ENCODE measurements at regions not wholly inside any gene's neighbourhood (a gene's known extent, or its start where the extent isn't known, plus 50 kb on each side); places are given as distances from the start of the nearest gene placed in this dataset.
A peak's percentile ranks its signal among the peaks of the same experiment; 100 is the strongest.

DNA sequence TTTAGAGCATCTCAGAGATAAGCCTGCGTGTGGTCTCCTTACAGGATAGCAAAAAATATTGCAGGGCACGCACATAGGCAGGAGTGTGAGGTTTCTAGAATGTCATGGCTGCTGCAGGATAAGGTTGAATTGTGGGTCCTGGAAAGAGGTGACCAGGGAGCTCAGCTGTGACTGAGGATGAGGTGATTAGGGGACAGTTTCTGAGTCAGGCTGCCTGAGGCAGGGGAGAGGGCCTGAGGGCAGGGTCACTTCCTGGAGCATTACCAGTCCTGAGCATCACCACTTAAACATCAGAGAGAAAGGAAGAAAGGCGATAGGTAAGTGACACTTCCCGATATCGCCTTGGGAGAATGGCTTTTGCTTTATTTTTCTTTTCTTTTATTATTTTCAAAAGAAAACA, 813.8 kb downstream of the TUSC7 start:
- no peaks in the 10 kb centered on the region for H3K9me3 ChIP-seq
- TF ChIP-seq POLR2A (IDR thresholded peaks at IDR 0.05) = no peak
- no peak for TF ChIP-seq CTCF (IDR thresholded peaks at IDR 0.05)
- no peak overlapping the region for H3K27ac ChIP-seq
- no peaks in the 10 kb centered on the region for H3K27me3 ChIP-seq
- intact Hi-C loops (cut with DNase I) = no loop called here
- no peaks in the 10 kb centered on the region for H3K36me3 ChIP-seq
- no peak for DNase-seq
- 70 to 73% methylated on average over 5 of the region's 5 CpGs for WGBS, 2 donors
- no peak overlapping the region for H3K4me3 ChIP-seq
- no peaks in the 10 kb centered on the region for H3K4me1 ChIP-seq

DNA sequence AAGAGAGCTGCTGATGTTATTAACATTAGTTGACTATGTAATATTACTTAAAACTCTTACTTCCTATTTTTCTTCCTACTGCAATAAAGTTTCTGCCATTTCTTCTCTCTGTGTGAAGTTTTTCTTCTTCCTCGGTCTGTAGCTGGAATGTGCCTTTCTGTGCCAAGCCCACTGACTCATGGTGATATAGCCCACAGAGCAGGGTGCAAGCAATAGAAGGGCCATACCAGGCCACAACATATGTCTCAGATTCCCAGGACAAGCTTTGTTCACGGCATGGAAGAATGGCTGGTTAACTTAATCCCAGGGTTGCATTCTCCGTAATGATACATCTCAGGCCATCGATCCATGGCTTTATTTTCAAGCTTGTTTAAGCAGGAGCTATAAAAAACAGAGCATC, 815.3 kb downstream of the TUSC7 start:
- DNase-seq = no peak
- Histone ChIP-seq H3K27ac (no peak overlapping the region), H3K4me1 (no peaks in the 10 kb centered on the region), H3K4me3 (no peak overlapping the region), H3K9me3 (no peaks in the 10 kb centered on the region), H3K27me3 (no peaks in the 10 kb centered on the region), H3K36me3 (no peaks in the 10 kb centered on the region)
- TF ChIP-seq POLR2A (IDR thresholded peaks at IDR 0.05) (no peak), CTCF (IDR thresholded peaks at IDR 0.05) (no peak)
- intact Hi-C loops (cut with DNase I) = no loop called here
- 76 to 82% methylated on average over 4 of the region's 4 CpGs for WGBS, 2 donors

DNA sequence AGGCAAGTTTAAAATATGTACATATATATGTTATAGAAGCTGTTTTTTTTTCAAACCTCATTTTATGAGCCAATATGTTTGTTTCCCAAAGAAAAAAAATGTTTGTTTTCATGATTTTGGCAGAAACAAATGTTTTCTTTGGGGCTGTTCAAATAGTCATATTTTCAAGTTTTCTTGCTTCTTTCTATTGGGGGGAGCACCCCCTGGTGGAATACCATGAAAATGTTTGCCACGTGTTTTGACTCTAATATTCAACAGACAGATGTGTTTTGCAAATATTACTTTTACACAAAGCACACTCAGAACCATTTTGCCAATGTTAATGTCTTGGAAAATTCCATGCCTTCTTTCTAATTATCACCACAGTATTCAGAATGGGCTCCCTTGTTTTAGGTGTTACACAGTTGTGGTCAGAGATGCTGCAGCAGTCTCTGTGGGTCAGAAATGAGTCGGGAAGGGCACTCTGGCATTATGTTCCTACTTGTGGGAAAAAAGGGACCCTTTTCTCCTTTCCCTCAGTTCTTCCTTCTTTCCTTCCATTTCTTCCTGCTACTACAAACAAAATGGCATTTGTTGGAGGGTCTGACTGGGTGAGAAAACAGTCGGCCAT, 817.0 kb downstream of the TUSC7 start:
- WGBS, 2 donors = 56% methylated on average over 3 of the region's 3 CpGs
- Histone ChIP-seq H3K9me3 (no peaks in the 10 kb centered on the region), H3K27ac (no peak overlapping the region), H3K4me1 (no peaks in the 10 kb centered on the region), H3K27me3 (no peaks in the 10 kb centered on the region), H3K4me3 (no peak overlapping the region), H3K36me3 (no peaks in the 10 kb centered on the region)
- intact Hi-C loops (cut with DNase I) = no loop called here
- TF ChIP-seq POLR2A (IDR thresholded peaks at IDR 0.05) = no peak
- peak in 5 of 6 experiments; percentile 13 to 40 (median 29) for TF ChIP-seq CTCF (IDR thresholded peaks at IDR 0.05)
- no peak for DNase-seq

GRCh38 chr3:117527346-117527745, 817.8 kb downstream of the TUSC7 start:
- no peaks in the 10 kb centered on the region for H3K36me3 ChIP-seq
- no peaks in the 10 kb centered on the region for H3K27me3 ChIP-seq
- TF ChIP-seq POLR2A (IDR thresholded peaks at IDR 0.05) = no peak
- no peak for TF ChIP-seq CTCF (IDR thresholded peaks at IDR 0.05)
- no peak for DNase-seq
- 72 to 86% methylated on average over 2 of the region's 2 CpGs for WGBS, 2 donors
- H3K27ac ChIP-seq = no peak overlapping the region
- no peaks in the 10 kb centered on the region for H3K9me3 ChIP-seq
- H3K4me3 ChIP-seq = no peak overlapping the region
- H3K4me1 ChIP-seq = no peaks in the 10 kb centered on the region
- intact Hi-C loops (cut with DNase I) = no loop called here

DNA sequence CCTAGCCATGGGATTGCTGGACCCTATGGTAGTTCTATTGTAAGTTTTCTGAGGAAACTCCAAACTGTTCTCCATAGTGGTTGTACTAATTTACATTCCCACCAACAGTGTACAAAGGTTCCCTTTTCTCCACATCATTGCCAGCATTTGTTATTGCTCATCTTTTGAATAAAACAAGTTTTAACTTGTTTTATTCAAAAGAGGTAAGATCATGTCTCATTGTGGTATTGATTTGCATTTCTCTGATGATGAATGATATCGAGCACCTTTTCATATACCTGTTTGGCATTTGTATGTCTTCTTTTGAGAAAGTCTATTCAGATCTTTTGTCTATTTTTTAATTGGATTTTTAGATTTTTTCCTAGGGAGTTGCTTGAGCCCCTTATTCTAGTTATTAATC, 819.1 kb downstream of the TUSC7 start:
- Histone ChIP-seq H3K27ac (no peak overlapping the region), H3K9me3 (no peaks in the 10 kb centered on the region), H3K36me3 (no peaks in the 10 kb centered on the region), H3K4me1 (no peaks in the 10 kb centered on the region), H3K27me3 (no peaks in the 10 kb centered on the region), H3K4me3 (no peak overlapping the region)
- no peak for TF ChIP-seq POLR2A (IDR thresholded peaks at IDR 0.05)
- no peak for TF ChIP-seq CTCF (IDR thresholded peaks at IDR 0.05)
- WGBS, 2 donors = 23 to 50% methylated on average over 1 of the region's 1 CpG
- intact Hi-C loops (cut with DNase I) = no loop called here
- no peak for DNase-seq
